ENCODE measurements at regions not wholly inside any gene's neighbourhood (a gene's known extent, or its start where the extent isn't known, plus 50 kb on each side); places are given as distances from the start of the nearest gene placed in this dataset.

- in situ Hi-C loops (cut with MboI; ENCODE audit: low pct_unique_long_range_greater_than_20kb, low sequenced_read_pairs) = no loop called here
- no peak for DNase-seq
Observed at GRCh38 chr1:115893545-115893944, 52.6 kb upstream of the NHLH2 start.

- in situ Hi-C loops (cut with MboI; ENCODE audit: low pct_unique_long_range_greater_than_20kb, low sequenced_read_pairs) = no loop called here
- DNase-seq = no peak
Observed at GRCh38 chr1:115898020-115898419, 57.1 kb upstream of the NHLH2 start.

- DNase-seq = no peak
- in situ Hi-C loops (cut with MboI; ENCODE audit: low pct_unique_long_range_greater_than_20kb, low sequenced_read_pairs) = loop anchor here (25.0 kb wide), 1 partner anchor 289 kb away; no protein-coding TSS in a partner anchor
Observed at GRCh38 chr1:115900856-115901255, 59.9 kb upstream of the NHLH2 start.

GRCh38 chr1:115906627-115907026 lies 65.7 kb upstream of the NHLH2 start:
- in situ Hi-C loops (cut with MboI; ENCODE audit: low pct_unique_long_range_greater_than_20kb, low sequenced_read_pairs) = loop anchor here (25.0 kb wide), 1 partner anchor 294 kb away; no protein-coding TSS in a partner anchor
- no peak for DNase-seq

- in situ Hi-C loops (cut with MboI; ENCODE audit: low pct_unique_long_range_greater_than_20kb, low sequenced_read_pairs) = loop anchor here (25.0 kb wide), 1 partner anchor 295 kb away; no protein-coding TSS in a partner anchor
Observed at GRCh38 chr1:115907092-115907491, 66.2 kb upstream of the NHLH2 start.

GRCh38 chr1:115908565-115909274 lies 67.6 kb upstream of the SLC22A15 start:
- DNase-seq = no peak

More at GRCh38 chr1:115907092-115907491, 66.2 kb upstream of the NHLH2 start:
- no peak for DNase-seq

GRCh38 chr1:115910231-115910630 lies 66.1 kb upstream of the SLC22A15 start:
- no peak for DNase-seq
- in situ Hi-C loops (cut with MboI; ENCODE audit: low pct_unique_long_range_greater_than_20kb, low sequenced_read_pairs) = loop anchor here (25.0 kb wide), 1 partner anchor 298 kb away; no protein-coding TSS in a partner anchor

More at GRCh38 chr1:115908565-115909274, 67.6 kb upstream of the SLC22A15 start:
- in situ Hi-C loops (cut with MboI; ENCODE audit: low pct_unique_long_range_greater_than_20kb, low sequenced_read_pairs) = loop anchor here (25.0 kb wide), 1 partner anchor 296 kb away; no protein-coding TSS in a partner anchor

GRCh38 chr1:115911294-115911693 lies 65.0 kb upstream of the SLC22A15 start:
- no peak for DNase-seq
- in situ Hi-C loops (cut with MboI; ENCODE audit: low pct_unique_long_range_greater_than_20kb, low sequenced_read_pairs) = loop anchor here (25.0 kb wide), 1 partner anchor 299 kb away; no protein-coding TSS in a partner anchor

- DNase-seq = no peak
- in situ Hi-C loops (cut with MboI; ENCODE audit: low pct_unique_long_range_greater_than_20kb, low sequenced_read_pairs) = loop anchor here (25.0 kb wide), 1 partner anchor 300 kb away; no protein-coding TSS in a partner anchor
Observed at GRCh38 chr1:115912116-115912515, 64.2 kb upstream of the SLC22A15 start.

- in situ Hi-C loops (cut with MboI; ENCODE audit: low pct_unique_long_range_greater_than_20kb, low sequenced_read_pairs) = loop anchor here (25.0 kb wide), 1 partner anchor 310 kb away; no protein-coding TSS in a partner anchor
- DNase-seq = no peak
Observed at GRCh38 chr1:115922801-115923200, 53.5 kb upstream of the SLC22A15 start.

GRCh38 chr1:115924770-115925169 lies 51.5 kb upstream of the SLC22A15 start:
- in situ Hi-C loops (cut with MboI; ENCODE audit: low pct_unique_long_range_greater_than_20kb, low sequenced_read_pairs) = loop anchor here (25.0 kb wide), 1 partner anchor 312 kb away; no protein-coding TSS in a partner anchor
- DNase-seq = no peak

- in situ Hi-C loops (cut with MboI; ENCODE audit: low pct_unique_long_range_greater_than_20kb, low sequenced_read_pairs) = no loop called here
- DNase-seq = no peak
Observed at GRCh38 chr1:115925467-115925866, 50.8 kb upstream of the SLC22A15 start.

Measured in KBM-7 (cell line).